HL-60 (cell line): ENCODE measurements at regions not wholly inside any gene's neighbourhood (a gene's known extent, or its start where the extent isn't known, plus 50 kb on each side); places are given as distances from the start of the nearest gene placed in this dataset.

Experiments used
- GABPA ChIP-seq: IDR thresholded peaks from 2 replicates; pipeline ENCODE4 v1.6.1; 2012; ENCODE audit warnings: low read depth
- REST ChIP-seq: IDR thresholded peaks from 2 replicates; pipeline ENCODE4 v1.6.1; 2012; ENCODE audit warnings: low read depth; ENCODE audit not compliant: insufficient replicate concordance
- TF ChIP-seq, protein P1 (sequence below): IDR thresholded peaks from one replicate; pipeline ENCODE4 v1.5.1; 2011; ENCODE audit warnings: low read length, control low read depth, inconsistent platforms; ENCODE audit not compliant: insufficient read depth

- TF ChIP-seq, protein P1, sequence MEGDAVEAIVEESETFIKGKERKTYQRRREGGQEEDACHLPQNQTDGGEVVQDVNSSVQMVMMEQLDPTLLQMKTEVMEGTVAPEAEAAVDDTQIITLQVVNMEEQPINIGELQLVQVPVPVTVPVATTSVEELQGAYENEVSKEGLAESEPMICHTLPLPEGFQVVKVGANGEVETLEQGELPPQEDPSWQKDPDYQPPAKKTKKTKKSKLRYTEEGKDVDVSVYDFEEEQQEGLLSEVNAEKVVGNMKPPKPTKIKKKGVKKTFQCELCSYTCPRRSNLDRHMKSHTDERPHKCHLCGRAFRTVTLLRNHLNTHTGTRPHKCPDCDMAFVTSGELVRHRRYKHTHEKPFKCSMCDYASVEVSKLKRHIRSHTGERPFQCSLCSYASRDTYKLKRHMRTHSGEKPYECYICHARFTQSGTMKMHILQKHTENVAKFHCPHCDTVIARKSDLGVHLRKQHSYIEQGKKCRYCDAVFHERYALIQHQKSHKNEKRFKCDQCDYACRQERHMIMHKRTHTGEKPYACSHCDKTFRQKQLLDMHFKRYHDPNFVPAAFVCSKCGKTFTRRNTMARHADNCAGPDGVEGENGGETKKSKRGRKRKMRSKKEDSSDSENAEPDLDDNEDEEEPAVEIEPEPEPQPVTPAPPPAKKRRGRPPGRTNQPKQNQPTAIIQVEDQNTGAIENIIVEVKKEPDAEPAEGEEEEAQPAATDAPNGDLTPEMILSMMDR = no peak
- TF ChIP-seq GABPA (no peak), REST (no peak)
Observed at GRCh38 chr7:67391168-67391567, 394.5 kb downstream of the TYW1 start.
